GM12878 (cell line): ENCODE measurements at regions not wholly inside any gene's neighbourhood (a gene's known extent, or its start where the extent isn't known, plus 50 kb on each side); places are given as distances from the start of the nearest gene placed in this dataset.

Experiments used
- ATAC-seq: fragments of 200-7000 bp; cut with Tn5 transposase; 3 replicates; pipeline ENCODE4 v1.9.1; 2020; ENCODE audit warnings: mild to moderate bottlenecking, moderate library complexity
- BruUV-seq: library from RNA; stranded (reverse); fragments of 400-500 nt; replicated peaks from 2 replicates; lab custom pipeline; 2021; lab: Mats Ljungman, UMichigan
- CTCF ChIA-PET: fragments of 300-600 bp; sonication (Branson Sonifier 250); formaldehyde crosslinking; extraction: SDS; loops from one replicate; lab custom pipeline; 2021; ENCODE audit warnings: inconsistent platforms; lab: Yijun Ruan, JAX
- POLR2A ChIA-PET: fragments of 350-600 bp; formaldehyde crosslinking; extraction: SDS; loops from one replicate; lab custom pipeline; 2021; ENCODE audit warnings: inconsistent platforms; lab: Charles Lee
- RAD21 ChIA-PET: fragments of 300-600 bp; sonication (Branson Sonifier 250); formaldehyde crosslinking; loops from one replicate; lab custom pipeline; 2023; ENCODE audit warnings: antibody characterized with exemption; ENCODE audit not compliant: unreplicated experiment; lab: Charles Lee
- SMC1A ChIA-PET: fragments of 300-600 bp; sonication (Branson Sonifier 250); formaldehyde crosslinking; loops from one replicate; lab custom pipeline; 2023; ENCODE audit not compliant: unreplicated experiment, uncharacterized antibody; lab: Charles Lee
- DNase-seq: peaks from one replicate; pipeline ENCODE4 v3.0.0-alpha.2; 2011; ENCODE audit warnings: low read depth, low spot score
- FAIRE-seq: peaks from 3 replicates; lab custom pipeline; 2011; peaks lifted over from hg19 to GRCh38; lab: Jason Lieb, UNC
- H2AFZ ChIP-seq: 2 replicates; pipeline ENCODE4 v1.6.0; 2011; ENCODE audit warnings: low read depth, low read length, control low read depth; ENCODE audit not compliant: control insufficient read depth
- H3K27ac ChIP-seq: 2 replicates; pipeline ENCODE4 v1.5.1; 2011; ENCODE audit warnings: control low read depth; ENCODE audit not compliant: control insufficient read depth, insufficient read depth
- H3K27me3 ChIP-seq, 2 experiments: replicated peaks in 1 of 2; 2 replicates each; pipeline versions ENCODE4 v1.6.0 to v1.6.1; 2011; ENCODE audit warnings: low read length in 1 of 2; ENCODE audit not compliant: control insufficient read depth in 2 of 2, insufficient read depth in 2 of 2
- H3K36me3 ChIP-seq, 2 experiments: 2 replicates each; pipeline ENCODE4 v1.5.1; 2011; ENCODE audit warnings: low read length in 1 of 2; ENCODE audit not compliant: control insufficient read depth in 2 of 2, insufficient read depth in 2 of 2
- H3K4me1 ChIP-seq: 2 replicates; pipeline ENCODE4 v1.6.1; 2011; ENCODE audit warnings: mild to moderate bottlenecking, low read length, moderate library complexity, mixed read lengths; ENCODE audit not compliant: control insufficient read depth, insufficient read depth
- H3K4me2 ChIP-seq: 2 replicates; pipeline ENCODE4 v1.6.0; 2011; ENCODE audit warnings: control low read depth; ENCODE audit not compliant: control insufficient read depth, insufficient read depth
- H3K4me3 ChIP-seq: fragments of 200-600 bp; sonication (generic); 2 replicates; pipeline ENCODE4 v1.5.1; 2016
- H3K79me2 ChIP-seq: 2 replicates; pipeline ENCODE4 v1.6.0; 2011; ENCODE audit warnings: low read length; ENCODE audit not compliant: control insufficient read depth, insufficient read depth
- H3K9ac ChIP-seq: 2 replicates; pipeline ENCODE4 v1.8.0; 2011; ENCODE audit warnings: low read length, control low read depth, mixed read lengths; ENCODE audit not compliant: control insufficient read depth, insufficient read depth
- H3K9me3 ChIP-seq: replicated peaks from 3 replicates; pipeline ENCODE4 v1.5.1; 2011; ENCODE audit warnings: mild to moderate bottlenecking, low read length; ENCODE audit not compliant: control insufficient read depth, insufficient read depth
- H4K20me1 ChIP-seq: 2 replicates; pipeline ENCODE4 v1.6.0; 2011; ENCODE audit not compliant: control insufficient read depth, insufficient read depth
- BACH1 ChIP-seq: fragments of 450-650 bp; IDR thresholded peaks from 2 replicates; pipeline ENCODE4 v1.6.1; 2017; ENCODE audit warnings: mild to moderate bottlenecking, borderline replicate concordance
- BHLHE40 ChIP-seq, 2 experiments: fragments of 450-650 bp in 1 of 2; IDR thresholded peaks; 2 replicates each; pipeline ENCODE4 v1.6.1; 2011 to 2017; ENCODE audit warnings: low read depth in 2 of 2, borderline replicate concordance in 1 of 2, improper control_type of control experiment in 1 of 2, low read length in 1 of 2, mild to moderate bottlenecking in 1 of 2
- IKZF1 ChIP-seq: fragments of 450-650 bp; conservative IDR thresholded peaks from 2 replicates; pipeline ENCODE4 v1.6.1; 2017; ENCODE audit warnings: antibody characterized with exemption, mild to moderate bottlenecking
- NR2C2 ChIP-seq: IDR thresholded peaks from 2 replicates; pipeline ENCODE4 v1.6.1; 2011; ENCODE audit warnings: borderline replicate concordance, low read depth; ENCODE audit not compliant: control insufficient read depth, insufficient read length
- WGBS: methylation state at CpG from one replicate; pipeline ENCODE4 v1.1.6; 2016; ENCODE audit warnings: low lambda C conversion rate; ENCODE audit not compliant: insufficient replicate concordance, insufficient coverage; ENCODE audit errors: missing lambda C conversion rate; 5-methylcytosine and 5-hydroxymethylcytosine counted together
- in situ Hi-C: fragments of 300-500 bp; cut with MboI; formaldehyde crosslinking; loops from 9 replicates; pipeline ENCODE4 v1.14.3; 2018; ENCODE audit warnings: mixed read lengths
- intact Hi-C: fragments of 100-400 bp; cut with micrococcal nuclease; formaldehyde crosslinking; loops from one replicate; pipeline ENCODE4 v1.14.2; 2022; ENCODE audit not compliant: unreplicated experiment
- TF ChIP-seq, protein P1 (sequence below): fragments of 450-650 bp; IDR thresholded peaks from 2 replicates; pipeline ENCODE4 v1.6.1; 2017; ENCODE audit warnings: mild to moderate bottlenecking, low read depth, inconsistent platforms; ENCODE audit not compliant: poor library complexity, severe bottlenecking
- TF ChIP-seq, protein P2 (sequence below): fragments of 450-650 bp; IDR thresholded peaks from 2 replicates; pipeline ENCODE4 v1.6.1; 2017; ENCODE audit warnings: antibody characterized with exemption, mild to moderate bottlenecking, moderate library complexity
- TF ChIP-seq, protein P3 (sequence below): fragments of 450-650 bp; IDR thresholded peaks from 2 replicates; pipeline ENCODE4 v1.6.1; 2017; ENCODE audit warnings: borderline replicate concordance

DNA sequence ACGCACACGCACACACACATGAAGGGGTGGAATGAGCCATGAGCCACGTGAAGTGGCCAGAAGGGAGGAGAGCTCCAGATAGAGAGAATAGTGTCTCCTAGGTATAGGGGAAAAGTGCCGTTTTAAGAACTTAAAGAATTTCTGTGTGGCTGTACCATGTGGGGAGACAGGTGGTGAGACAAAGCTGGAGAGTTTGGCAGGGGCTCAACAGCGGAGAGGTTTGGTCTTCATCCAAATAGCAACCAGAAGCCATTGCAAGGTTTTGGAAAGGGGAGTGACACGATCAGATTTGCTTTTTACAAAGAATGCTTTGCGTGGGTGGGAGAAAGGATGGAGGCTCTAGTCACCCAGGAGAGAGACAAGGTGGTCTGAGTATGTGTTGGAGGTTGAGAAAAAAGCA lies 146.0 kb downstream of the IL20RB start:
- intact Hi-C loops: loop anchor here (2.0 to 5.0 kb wide), 2 partner anchors 71 to 674 kb away; no protein-coding TSS in a partner anchor
- no peak for TF ChIP-seq NR2C2
- no peak for TF ChIP-seq BHLHE40 (IDR thresholded peaks at IDR 0.05; ENCODE audit: borderline replicate concordance in 1 of 2, low read depth in 2 of 2, low read length in 1 of 2)
- TF ChIP-seq, protein P1, sequence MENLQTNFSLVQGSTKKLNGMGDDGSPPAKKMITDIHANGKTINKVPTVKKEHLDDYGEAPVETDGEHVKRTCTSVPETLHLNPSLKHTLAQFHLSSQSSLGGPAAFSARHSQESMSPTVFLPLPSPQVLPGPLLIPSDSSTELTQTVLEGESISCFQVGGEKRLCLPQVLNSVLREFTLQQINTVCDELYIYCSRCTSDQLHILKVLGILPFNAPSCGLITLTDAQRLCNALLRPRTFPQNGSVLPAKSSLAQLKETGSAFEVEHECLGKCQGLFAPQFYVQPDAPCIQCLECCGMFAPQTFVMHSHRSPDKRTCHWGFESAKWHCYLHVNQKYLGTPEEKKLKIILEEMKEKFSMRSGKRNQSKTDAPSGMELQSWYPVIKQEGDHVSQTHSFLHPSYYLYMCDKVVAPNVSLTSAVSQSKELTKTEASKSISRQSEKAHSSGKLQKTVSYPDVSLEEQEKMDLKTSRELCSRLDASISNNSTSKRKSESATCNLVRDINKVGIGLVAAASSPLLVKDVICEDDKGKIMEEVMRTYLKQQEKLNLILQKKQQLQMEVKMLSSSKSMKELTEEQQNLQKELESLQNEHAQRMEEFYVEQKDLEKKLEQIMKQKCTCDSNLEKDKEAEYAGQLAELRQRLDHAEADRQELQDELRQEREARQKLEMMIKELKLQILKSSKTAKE: no peak
- TF ChIP-seq IKZF1: no peak
- TF ChIP-seq, protein P2, sequence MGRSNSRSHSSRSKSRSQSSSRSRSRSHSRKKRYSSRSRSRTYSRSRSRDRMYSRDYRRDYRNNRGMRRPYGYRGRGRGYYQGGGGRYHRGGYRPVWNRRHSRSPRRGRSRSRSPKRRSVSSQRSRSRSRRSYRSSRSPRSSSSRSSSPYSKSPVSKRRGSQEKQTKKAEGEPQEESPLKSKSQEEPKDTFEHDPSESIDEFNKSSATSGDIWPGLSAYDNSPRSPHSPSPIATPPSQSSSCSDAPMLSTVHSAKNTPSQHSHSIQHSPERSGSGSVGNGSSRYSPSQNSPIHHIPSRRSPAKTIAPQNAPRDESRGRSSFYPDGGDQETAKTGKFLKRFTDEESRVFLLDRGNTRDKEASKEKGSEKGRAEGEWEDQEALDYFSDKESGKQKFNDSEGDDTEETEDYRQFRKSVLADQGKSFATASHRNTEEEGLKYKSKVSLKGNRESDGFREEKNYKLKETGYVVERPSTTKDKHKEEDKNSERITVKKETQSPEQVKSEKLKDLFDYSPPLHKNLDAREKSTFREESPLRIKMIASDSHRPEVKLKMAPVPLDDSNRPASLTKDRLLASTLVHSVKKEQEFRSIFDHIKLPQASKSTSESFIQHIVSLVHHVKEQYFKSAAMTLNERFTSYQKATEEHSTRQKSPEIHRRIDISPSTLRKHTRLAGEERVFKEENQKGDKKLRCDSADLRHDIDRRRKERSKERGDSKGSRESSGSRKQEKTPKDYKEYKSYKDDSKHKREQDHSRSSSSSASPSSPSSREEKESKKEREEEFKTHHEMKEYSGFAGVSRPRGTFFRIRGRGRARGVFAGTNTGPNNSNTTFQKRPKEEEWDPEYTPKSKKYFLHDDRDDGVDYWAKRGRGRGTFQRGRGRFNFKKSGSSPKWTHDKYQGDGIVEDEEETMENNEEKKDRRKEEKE: no peak
- TF ChIP-seq, protein P3, sequence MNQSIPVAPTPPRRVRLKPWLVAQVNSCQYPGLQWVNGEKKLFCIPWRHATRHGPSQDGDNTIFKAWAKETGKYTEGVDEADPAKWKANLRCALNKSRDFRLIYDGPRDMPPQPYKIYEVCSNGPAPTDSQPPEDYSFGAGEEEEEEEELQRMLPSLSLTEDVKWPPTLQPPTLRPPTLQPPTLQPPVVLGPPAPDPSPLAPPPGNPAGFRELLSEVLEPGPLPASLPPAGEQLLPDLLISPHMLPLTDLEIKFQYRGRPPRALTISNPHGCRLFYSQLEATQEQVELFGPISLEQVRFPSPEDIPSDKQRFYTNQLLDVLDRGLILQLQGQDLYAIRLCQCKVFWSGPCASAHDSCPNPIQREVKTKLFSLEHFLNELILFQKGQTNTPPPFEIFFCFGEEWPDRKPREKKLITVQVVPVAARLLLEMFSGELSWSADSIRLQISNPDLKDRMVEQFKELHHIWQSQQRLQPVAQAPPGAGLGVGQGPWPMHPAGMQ: no peak
- no peak for TF ChIP-seq BACH1
- Histone ChIP-seq H3K4me3 (no peak overlapping the region), H4K20me1 (no peaks in the 10 kb centered on the region), H3K9ac (no peak overlapping the region), H3K79me2 (no peaks in the 10 kb centered on the region), H3K4me1 (no peaks in the 10 kb centered on the region), H3K4me2 (no peak overlapping the region), H3K36me3 (no peaks in the 10 kb centered on the region), H3K27ac (no peak overlapping the region), H2AFZ (no peak overlapping the region), H3K27me3 (no peaks in the 10 kb centered on the region), H3K9me3 (no peaks in the 10 kb centered on the region)
- 36% methylated on average over 7 of the region's 7 CpGs for WGBS
- POLR2A ChIA-PET: no interaction called here
- DNase-seq (no peak), ATAC-seq (no peak), FAIRE-seq (no peak)
- RAD21 ChIA-PET: no interaction called here
- CTCF ChIA-PET: no interaction called here
- BruUV-seq: no TSS peak
- SMC1A ChIA-PET: interaction anchor here (1.3 kb wide), 1 partner anchor 1015 kb away, joined by 3 read pairs; no protein-coding TSS in a partner anchor
- in situ Hi-C loops: loop anchor here (5.0 kb wide), 1 partner anchor 949 kb away; no protein-coding TSS in a partner anchor
